ENCODE measurements at regions not wholly inside any gene's neighbourhood (a gene's known extent, or its start where the extent isn't known, plus 50 kb on each side); places are given as distances from the start of the nearest gene placed in this dataset.

GRCh38 chr12:62158461-62159360 lies 101.5 kb upstream of the USP15 start:
- H3K4me3 ChIP-seq (ENCODE audit: low read depth, low read length), result no peak overlapping the region
- ChIA-PET POLR2A (no interaction called here), CTCF (interaction anchor here (0.9 kb wide), 1 partner anchor 34 kb away, joined by 3 read pairs; no protein-coding TSS in a partner anchor)
- H3K27ac ChIP-seq (ENCODE audit: low read depth, low read length), result no peak overlapping the region
- H3K27me3 ChIP-seq (ENCODE audit: control insufficient read depth, insufficient read depth, low read length), result no peaks in the 10 kb centered on the region
- DNase-seq (ENCODE audit: low read depth, low spot score), result no peak
- H3K9me3 ChIP-seq (ENCODE audit: control insufficient read depth, insufficient read depth, low read length), result no peaks in the 10 kb centered on the region
- no peak for TF ChIP-seq CTCF (IDR thresholded peaks at IDR 0.05; ENCODE audit: low read depth, low read length)

GRCh38 chr12:62162214-62162613 lies 98.0 kb upstream of the USP15 start:
- CTCF ChIA-PET, result interaction anchor here (0.8 kb wide), 1 partner anchor 38 kb away, joined by 3 read pairs; no protein-coding TSS in a partner anchor
- Histone ChIP-seq H3K27me3 (ENCODE audit: control insufficient read depth, insufficient read depth, low read length) (no peaks in the 10 kb centered on the region), H3K9me3 (ENCODE audit: control insufficient read depth, insufficient read depth, low read length) (no peaks in the 10 kb centered on the region), H3K27ac (ENCODE audit: low read depth, low read length) (no peak overlapping the region), H3K4me3 (ENCODE audit: low read depth, low read length) (no peak overlapping the region)
- no peak for DNase-seq (ENCODE audit: low read depth, low spot score)
- no peak for TF ChIP-seq CTCF (IDR thresholded peaks at IDR 0.05; ENCODE audit: low read depth, low read length)
- POLR2A ChIA-PET, result no interaction called here

- H3K27ac ChIP-seq (ENCODE audit: low read depth, low read length), result no peak overlapping the region
- H3K4me3 ChIP-seq (ENCODE audit: low read depth, low read length), result no peak overlapping the region
- no peaks in the 10 kb centered on the region for H3K9me3 ChIP-seq (ENCODE audit: control insufficient read depth, insufficient read depth, low read length)
- no peaks in the 10 kb centered on the region for H3K27me3 ChIP-seq (ENCODE audit: control insufficient read depth, insufficient read depth, low read length)
- no peak for DNase-seq (ENCODE audit: low read depth, low spot score)
- TF ChIP-seq CTCF (IDR thresholded peaks at IDR 0.05; ENCODE audit: low read depth, low read length), result no peak
- POLR2A ChIA-PET, result no interaction called here
- CTCF ChIA-PET, result no interaction called here
Measured at GRCh38 chr12:62163368-62163767, 96.8 kb upstream of the USP15 start.

- ChIA-PET CTCF (interaction anchor here (3.6 kb wide), 1 partner anchor 46 kb away, joined by 10 read pairs; no protein-coding TSS in a partner anchor), POLR2A (no interaction called here)
- no peaks in the 10 kb centered on the region for H3K9me3 ChIP-seq (ENCODE audit: control insufficient read depth, insufficient read depth, low read length)
- H3K27me3 ChIP-seq (ENCODE audit: control insufficient read depth, insufficient read depth, low read length), result no peaks in the 10 kb centered on the region
- no peak overlapping the region for H3K4me3 ChIP-seq (ENCODE audit: low read depth, low read length)
- no peak for TF ChIP-seq CTCF (IDR thresholded peaks at IDR 0.05; ENCODE audit: low read depth, low read length)
- no peak overlapping the region for H3K27ac ChIP-seq (ENCODE audit: low read depth, low read length)
- DNase-seq (ENCODE audit: low read depth, low spot score), result no peak
Measured at GRCh38 chr12:62164036-62164435, 96.2 kb upstream of the USP15 start.

GRCh38 chr12:62166525-62166924 lies 93.7 kb upstream of the USP15 start:
- DNase-seq (ENCODE audit: low read depth, low spot score), result no peak

More at GRCh38 chr12:62166525-62166924, 93.7 kb upstream of the USP15 start:
- ChIA-PET POLR2A (no interaction called here), CTCF (interaction anchor here (0.6 to 3.6 kb wide), 3 partner anchors 26 to 44 kb away, joined by 3 to 10 read pairs (median 3); no protein-coding TSS in a partner anchor)
- no peak overlapping the region for H3K4me3 ChIP-seq (ENCODE audit: low read depth, low read length)
- H3K27ac ChIP-seq (ENCODE audit: low read depth, low read length), result no peak overlapping the region
- no peaks in the 10 kb centered on the region for H3K27me3 ChIP-seq (ENCODE audit: control insufficient read depth, insufficient read depth, low read length)
- TF ChIP-seq CTCF (IDR thresholded peaks at IDR 0.05; ENCODE audit: low read depth, low read length), result no peak
- H3K9me3 ChIP-seq (ENCODE audit: control insufficient read depth, insufficient read depth, low read length), result no peaks in the 10 kb centered on the region
